Nephron (organoid): ENCODE measurements at regions not wholly inside any gene's neighbourhood (a gene's known extent, or its start where the extent isn't known, plus 50 kb on each side); places are given as distances from the start of the nearest gene placed in this dataset.
"Not testable (repeated sequence)": the region's sequence is repeated elsewhere in the genome, so short reads cannot be mapped to it uniquely, and the experiment has no call there.

Experiments
- H3K27ac Mint-ChIP-seq, 3 experiments: 2 replicates each; pipeline ENCODE4 v1.8.0; 2020; ENCODE audit warnings: mixed read lengths in 3 of 3, mild to moderate bottlenecking in 2 of 3, moderate library complexity in 1 of 3
- H3K27me3 Mint-ChIP-seq: 2 replicates; pipeline ENCODE4 v1.8.0; 2021; ENCODE audit warnings: low read depth, mild to moderate bottlenecking, moderate library complexity, mixed read lengths
- H3K36me3 Mint-ChIP-seq: 2 replicates; pipeline ENCODE4 v1.8.0; 2020; ENCODE audit warnings: low read depth, mixed read lengths
- H3K4me1 Mint-ChIP-seq: 2 replicates; pipeline ENCODE4 v1.8.0; 2020; ENCODE audit warnings: mixed read lengths
- H3K4me3 Mint-ChIP-seq, 3 experiments: 2 replicates each; pipeline ENCODE4 v1.8.0; 2020; ENCODE audit warnings: mild to moderate bottlenecking in 3 of 3, mixed read lengths in 3 of 3, moderate library complexity in 2 of 3
- H3K9me3 Mint-ChIP-seq: 2 replicates; pipeline ENCODE4 v1.8.0; 2020; ENCODE audit warnings: mixed read lengths
- TF ChIP-seq, protein P1 (sequence below), 3 experiments: fragments of 200-600 bp; sonication (generic); IDR thresholded peaks; one replicate each; pipeline ENCODE4 v1.5.0; 2021; ENCODE audit warnings: antibody characterized with exemption in 3 of 3; ENCODE audit not compliant: unreplicated experiment in 3 of 3

DNA sequence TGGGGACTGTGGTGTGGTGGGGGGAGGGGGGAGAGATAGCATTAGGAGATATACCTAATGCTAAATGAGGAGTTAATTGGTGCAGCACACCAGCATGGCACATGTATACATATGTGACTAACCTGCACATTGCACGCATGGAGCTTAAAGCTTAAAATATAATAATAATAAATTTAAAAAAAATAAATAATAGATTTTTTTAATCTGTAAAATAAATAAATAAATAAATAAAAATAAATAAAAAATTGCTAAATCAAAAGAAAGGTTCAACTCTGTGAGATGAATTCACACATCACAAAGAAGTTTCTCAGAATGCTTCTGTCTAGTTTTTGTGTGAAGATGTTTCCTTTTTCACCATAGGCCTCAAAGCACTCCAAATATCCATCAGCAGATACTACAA is 1793.7 kb downstream of the UQCRFS1 start:
- not testable (repeated sequence) for H3K27me3 Mint-ChIP-seq, H3K4me3 Mint-ChIP-seq, H3K27ac Mint-ChIP-seq, H3K4me1 Mint-ChIP-seq, H3K36me3 Mint-ChIP-seq
- peaks cover 43% of the 10 kb centered on the region for H3K9me3 Mint-ChIP-seq

DNA sequence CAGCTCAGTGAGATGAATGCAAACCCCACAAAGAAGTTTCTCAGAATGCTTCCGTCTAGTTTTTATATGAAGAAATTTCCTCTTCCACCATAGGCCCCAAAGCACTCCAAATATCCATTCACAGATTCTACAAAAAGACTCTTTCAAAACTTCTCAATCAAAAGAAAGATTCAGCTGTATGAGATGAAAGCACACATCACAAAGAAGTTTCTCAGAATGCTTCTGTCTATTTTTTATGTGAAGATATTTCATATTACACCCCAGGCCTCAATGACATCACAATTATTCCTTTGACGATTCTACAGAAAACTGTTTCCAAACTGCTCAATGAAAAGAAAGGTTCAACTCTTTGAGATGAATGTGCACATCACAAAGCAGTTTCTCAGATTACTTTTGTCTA is 1819.4 kb downstream of the UQCRFS1 start:
- H3K27ac Mint-ChIP-seq: no peak overlapping the region
- TF ChIP-seq, protein P1, sequence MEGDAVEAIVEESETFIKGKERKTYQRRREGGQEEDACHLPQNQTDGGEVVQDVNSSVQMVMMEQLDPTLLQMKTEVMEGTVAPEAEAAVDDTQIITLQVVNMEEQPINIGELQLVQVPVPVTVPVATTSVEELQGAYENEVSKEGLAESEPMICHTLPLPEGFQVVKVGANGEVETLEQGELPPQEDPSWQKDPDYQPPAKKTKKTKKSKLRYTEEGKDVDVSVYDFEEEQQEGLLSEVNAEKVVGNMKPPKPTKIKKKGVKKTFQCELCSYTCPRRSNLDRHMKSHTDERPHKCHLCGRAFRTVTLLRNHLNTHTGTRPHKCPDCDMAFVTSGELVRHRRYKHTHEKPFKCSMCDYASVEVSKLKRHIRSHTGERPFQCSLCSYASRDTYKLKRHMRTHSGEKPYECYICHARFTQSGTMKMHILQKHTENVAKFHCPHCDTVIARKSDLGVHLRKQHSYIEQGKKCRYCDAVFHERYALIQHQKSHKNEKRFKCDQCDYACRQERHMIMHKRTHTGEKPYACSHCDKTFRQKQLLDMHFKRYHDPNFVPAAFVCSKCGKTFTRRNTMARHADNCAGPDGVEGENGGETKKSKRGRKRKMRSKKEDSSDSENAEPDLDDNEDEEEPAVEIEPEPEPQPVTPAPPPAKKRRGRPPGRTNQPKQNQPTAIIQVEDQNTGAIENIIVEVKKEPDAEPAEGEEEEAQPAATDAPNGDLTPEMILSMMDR (IDR thresholded peaks at IDR 0.05; ENCODE audit: unreplicated experiment in 3 of 3): no peak
- H3K9me3 Mint-ChIP-seq: peaks cover 82% of the 10 kb centered on the region
- H3K36me3 Mint-ChIP-seq: no peaks in the 10 kb centered on the region
- no peaks in the 10 kb centered on the region for H3K4me1 Mint-ChIP-seq
- no peak overlapping the region for H3K4me3 Mint-ChIP-seq
- no peaks in the 10 kb centered on the region for H3K27me3 Mint-ChIP-seq

DNA sequence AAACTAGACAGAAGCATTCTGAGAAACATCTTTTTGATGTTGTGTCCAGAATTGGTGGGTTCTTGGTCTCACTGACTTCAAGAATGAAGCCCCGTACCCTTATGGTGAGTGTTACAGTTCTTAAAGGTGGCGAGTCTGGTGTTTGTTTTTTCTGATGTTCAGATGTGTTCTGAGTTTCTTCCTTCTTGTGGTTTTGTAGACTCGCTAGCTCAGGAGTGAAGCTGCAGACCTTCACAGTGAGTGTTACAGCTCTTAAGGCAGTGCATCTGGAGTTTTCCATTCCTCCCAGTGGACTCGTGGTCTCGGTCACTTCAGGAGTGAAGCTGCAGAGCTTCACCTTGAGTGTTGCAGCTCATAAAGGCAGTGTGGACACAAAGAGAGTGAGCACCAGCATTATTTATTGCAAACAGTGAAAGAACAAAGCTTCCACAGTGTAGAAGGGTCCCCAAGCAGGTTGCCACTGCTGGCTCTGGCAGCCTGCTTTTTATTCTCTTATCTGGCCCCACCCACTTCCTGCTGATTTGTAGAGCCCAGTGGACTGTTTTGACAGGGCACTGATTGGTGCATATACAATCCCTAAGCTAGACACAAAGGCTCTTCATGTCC is 1820.8 kb downstream of the UQCRFS1 start:
- Mint-ChIP-seq H3K4me1 (no peaks in the 10 kb centered on the region), H3K9me3 (peaks cover 81% of the 10 kb centered on the region), H3K27ac (no peak overlapping the region), H3K36me3 (no peaks in the 10 kb centered on the region), H3K4me3 (no peak overlapping the region), H3K27me3 (no peaks in the 10 kb centered on the region)
- TF ChIP-seq, protein P1 (IDR thresholded peaks at IDR 0.05; ENCODE audit: unreplicated experiment in 3 of 3): no peak

DNA sequence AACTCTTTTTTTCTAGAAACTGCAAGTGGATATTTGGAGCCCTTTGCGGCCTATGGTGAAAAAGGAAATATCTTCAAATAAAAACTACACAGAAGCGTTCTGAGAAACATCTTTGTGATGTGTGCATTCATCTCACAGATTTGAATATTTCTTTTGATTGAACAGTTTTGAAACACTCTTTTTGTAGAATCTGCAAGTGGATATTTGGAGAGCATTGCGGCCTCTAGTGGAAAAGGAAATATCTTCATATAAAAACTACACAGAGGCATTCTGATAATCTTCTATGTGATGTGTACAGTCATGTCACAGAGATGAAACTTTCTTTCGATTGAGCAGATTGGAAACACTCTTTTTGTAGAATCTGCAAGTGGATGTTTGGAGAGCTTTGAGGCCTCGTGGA is 1833.6 kb downstream of the UQCRFS1 start:
- not testable (repeated sequence) for H3K4me3 Mint-ChIP-seq, H3K27me3 Mint-ChIP-seq, H3K36me3 Mint-ChIP-seq, H3K4me1 Mint-ChIP-seq, H3K27ac Mint-ChIP-seq
- peaks cover 69% of the 10 kb centered on the region for H3K9me3 Mint-ChIP-seq

DNA sequence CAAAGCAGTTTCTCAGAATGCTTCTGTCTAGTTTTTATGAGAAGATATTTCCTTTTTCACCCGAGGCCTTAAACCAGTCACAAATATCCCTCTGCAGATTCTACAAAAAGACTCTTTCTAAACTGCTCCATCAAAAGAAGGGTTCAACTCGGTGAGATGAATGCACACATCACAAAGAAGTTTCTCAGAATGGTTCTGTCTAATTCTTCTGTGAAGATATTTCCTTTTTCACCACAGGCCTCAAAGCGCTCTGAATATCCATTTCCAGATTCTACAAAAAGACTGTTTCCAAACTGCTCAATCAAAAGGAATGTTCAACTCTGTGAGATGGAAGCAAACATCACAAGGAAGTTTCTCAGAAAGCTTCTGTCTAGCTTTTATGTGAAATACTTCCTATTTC is 1843.3 kb downstream of the UQCRFS1 start:
- not testable (repeated sequence) for H3K36me3 Mint-ChIP-seq, H3K4me1 Mint-ChIP-seq
- H3K9me3 Mint-ChIP-seq: peaks cover 82% of the 10 kb centered on the region

DNA sequence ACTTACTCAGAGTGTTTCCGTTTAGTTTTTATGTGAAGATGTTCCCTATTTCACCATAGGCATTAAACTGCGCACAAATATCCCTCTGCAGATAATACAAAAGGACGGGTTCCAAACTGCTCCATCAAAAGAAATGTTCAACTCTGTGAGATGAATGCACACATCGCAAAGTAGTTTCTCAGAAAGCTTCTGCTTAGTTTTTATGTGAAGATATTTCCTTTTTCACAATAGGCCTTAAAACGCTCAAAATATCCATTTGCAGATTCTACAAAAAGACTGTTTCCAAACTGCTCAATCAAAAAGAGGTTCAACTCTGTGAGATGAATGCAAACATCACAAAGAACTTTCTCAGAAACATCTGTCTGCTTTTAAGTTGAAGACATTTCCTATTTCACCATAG is 1850.5 kb downstream of the UQCRFS1 start:
- not testable (repeated sequence) for H3K4me1 Mint-ChIP-seq, H3K27me3 Mint-ChIP-seq, H3K27ac Mint-ChIP-seq, H3K4me3 Mint-ChIP-seq, H3K36me3 Mint-ChIP-seq
- peaks cover 86% of the 10 kb centered on the region for H3K9me3 Mint-ChIP-seq

More for the DNA sequence above, 1843.3 kb downstream of the UQCRFS1 start:
- H3K27ac Mint-ChIP-seq, H3K4me3 Mint-ChIP-seq, H3K27me3 Mint-ChIP-seq: not testable (repeated sequence)

DNA sequence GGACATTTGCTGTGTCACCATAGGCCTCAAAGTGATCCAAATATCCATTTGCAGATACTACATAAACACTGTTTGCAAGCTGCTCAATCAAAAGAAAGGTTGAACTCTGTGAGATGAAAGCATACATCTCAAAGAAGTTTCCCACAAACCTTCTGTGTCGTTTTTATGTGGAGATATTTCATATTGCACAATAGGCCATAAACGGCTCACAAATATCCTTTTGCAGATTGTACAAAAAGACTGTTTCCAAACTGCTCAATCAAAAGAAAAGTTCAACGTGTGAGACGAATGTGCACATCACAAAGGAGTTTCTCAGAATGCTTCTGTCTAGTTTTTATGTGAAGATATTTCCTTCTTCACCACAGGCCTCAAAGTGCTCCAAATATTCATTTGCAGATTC is 1857.4 kb downstream of the UQCRFS1 start:
- H3K4me1 Mint-ChIP-seq, H3K27ac Mint-ChIP-seq, H3K36me3 Mint-ChIP-seq, H3K4me3 Mint-ChIP-seq, H3K27me3 Mint-ChIP-seq: not testable (repeated sequence)
- peaks cover 87% of the 10 kb centered on the region for H3K9me3 Mint-ChIP-seq
